Suprapubic skin (tissue), 4 donors: ENCODE measurements at regions not wholly inside any gene's neighbourhood (a gene's known extent, or its start where the extent isn't known, plus 50 kb on each side); places are given as distances from the start of the nearest gene placed in this dataset.

ENCODE experiments used
- POLR2A ChIP-seq, 2 donors: fragments of 450-650 bp; IDR thresholded peaks; one replicate each; pipeline ENCODE4 v1.6.1; 2017; ENCODE audit warnings: antibody characterized with exemption in 2 of 2, mild to moderate bottlenecking in 2 of 2, moderate library complexity in 2 of 2
- POLR2AphosphoS5 ChIP-seq, 3 donors: sonication (generic); formaldehyde crosslinking; IDR thresholded peaks; one replicate each; pipeline ENCODE4 v1.6.1; 2017; ENCODE audit warnings: antibody characterized with exemption in 3 of 3
- TF ChIP-seq, protein P1 (sequence below), 2 donors: fragments of 200-600 bp in 1 of 2; fragments of 450-650 bp in 1 of 2; sonication (generic) in 1 of 2; IDR thresholded peaks; one replicate each; pipeline ENCODE4 v1.5.1; 2016 to 2019; ENCODE audit warnings: antibody characterized with exemption in 2 of 2, mild to moderate bottlenecking in 1 of 2, moderate library complexity in 1 of 2

DNA sequence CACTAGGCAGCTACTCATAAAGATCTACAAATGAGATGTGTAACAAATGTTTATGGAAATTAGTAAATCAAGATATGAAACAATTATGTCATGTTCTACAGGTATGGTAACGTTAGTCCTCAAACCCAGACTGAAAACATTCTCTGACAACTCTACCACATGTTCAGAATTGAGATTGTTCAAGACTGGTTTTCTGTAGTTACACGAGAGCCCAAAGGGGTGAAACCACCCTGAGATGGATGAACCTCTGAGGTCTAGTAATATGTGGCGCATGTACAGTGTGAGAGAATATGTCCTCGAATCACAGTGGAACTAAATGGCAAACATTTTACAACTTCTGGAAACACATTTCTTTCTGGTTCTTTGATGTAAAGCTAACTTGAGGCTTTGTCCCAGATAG is 614.3 kb downstream of the ZEB2 start:
- TF ChIP-seq POLR2AphosphoS5 (IDR thresholded peaks at IDR 0.05) (no peak), POLR2A (IDR thresholded peaks at IDR 0.05) (no peak)
- TF ChIP-seq, protein P1, sequence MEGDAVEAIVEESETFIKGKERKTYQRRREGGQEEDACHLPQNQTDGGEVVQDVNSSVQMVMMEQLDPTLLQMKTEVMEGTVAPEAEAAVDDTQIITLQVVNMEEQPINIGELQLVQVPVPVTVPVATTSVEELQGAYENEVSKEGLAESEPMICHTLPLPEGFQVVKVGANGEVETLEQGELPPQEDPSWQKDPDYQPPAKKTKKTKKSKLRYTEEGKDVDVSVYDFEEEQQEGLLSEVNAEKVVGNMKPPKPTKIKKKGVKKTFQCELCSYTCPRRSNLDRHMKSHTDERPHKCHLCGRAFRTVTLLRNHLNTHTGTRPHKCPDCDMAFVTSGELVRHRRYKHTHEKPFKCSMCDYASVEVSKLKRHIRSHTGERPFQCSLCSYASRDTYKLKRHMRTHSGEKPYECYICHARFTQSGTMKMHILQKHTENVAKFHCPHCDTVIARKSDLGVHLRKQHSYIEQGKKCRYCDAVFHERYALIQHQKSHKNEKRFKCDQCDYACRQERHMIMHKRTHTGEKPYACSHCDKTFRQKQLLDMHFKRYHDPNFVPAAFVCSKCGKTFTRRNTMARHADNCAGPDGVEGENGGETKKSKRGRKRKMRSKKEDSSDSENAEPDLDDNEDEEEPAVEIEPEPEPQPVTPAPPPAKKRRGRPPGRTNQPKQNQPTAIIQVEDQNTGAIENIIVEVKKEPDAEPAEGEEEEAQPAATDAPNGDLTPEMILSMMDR (IDR thresholded peaks at IDR 0.05), result no peak
